ENCODE measurements at regions not wholly inside any gene's neighbourhood (a gene's known extent, or its start where the extent isn't known, plus 50 kb on each side); places are given as distances from the start of the nearest gene placed in this dataset.

DNA sequence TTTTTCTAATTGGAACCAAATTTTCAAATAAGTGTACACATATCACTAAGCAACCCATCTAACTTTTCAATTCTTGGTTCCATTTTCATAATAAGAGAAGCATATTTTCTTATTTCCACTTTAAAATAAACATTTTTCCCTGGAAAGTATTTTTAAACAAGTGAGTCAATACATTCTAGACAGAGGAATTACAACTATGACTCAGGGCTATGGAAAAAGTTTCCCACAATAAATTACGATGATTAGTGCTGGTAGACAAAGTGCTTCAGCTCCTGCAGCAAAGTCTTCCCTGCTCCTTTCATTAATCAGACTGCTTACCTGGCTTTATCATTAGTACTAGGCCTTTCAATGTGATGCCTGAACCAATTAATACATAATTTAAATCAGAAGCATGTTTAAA is 322.5 kb downstream of the HACE1 start:
- no peak for TF ChIP-seq POLR2AphosphoS5 (IDR thresholded peaks at IDR 0.05; ENCODE audit: low read depth, low read length)
- TF ChIP-seq POLR2A (IDR thresholded peaks at IDR 0.05; ENCODE audit: low read depth, low read length): no peak

Data from GM12892 (cell line).